CD4-positive, alpha-beta T cell (primary cell): ENCODE measurements at regions not wholly inside any gene's neighbourhood (a gene's known extent, or its start where the extent isn't known, plus 50 kb on each side); places are given as distances from the start of the nearest gene placed in this dataset.

Experiments used
- ATAC-seq: fragments of 200-7000 bp; cut with Tn5 transposase; one replicate; pipeline ENCODE4 v1.10.0; 2022; ENCODE audit warnings: mild to moderate bottlenecking; ENCODE audit not compliant: poor library complexity
- CTCF ChIA-PET: fragments of 350-600 bp; sonication (Branson Sonifier 250); formaldehyde crosslinking; loops from one replicate; lab custom pipeline; 2021; ENCODE audit warnings: antibody characterized with exemption, inconsistent platforms; lab: Charles Lee
- POLR2A ChIA-PET: fragments of 350-600 bp; sonication (Branson Sonifier 250); formaldehyde crosslinking; loops from one replicate; lab custom pipeline; 2021; ENCODE audit warnings: antibody characterized with exemption, inconsistent platforms; lab: Charles Lee
- DNase-seq, 14 experiments: peaks; one replicate each; pipeline ENCODE4 v3.0.0-alpha.2; 2013 to 2020; ENCODE audit warnings: mixed read lengths in 2 of 14
- H3K27ac ChIP-seq, 2 donors: one replicate each; pipeline versions ENCODE4 v1.5.1 to v1.7.0; 2013; ENCODE audit warnings: low read length in 2 of 2, low read depth in 1 of 2, mild to moderate bottlenecking in 1 of 2
- H3K27me3 ChIP-seq, 2 experiments: 1 replicate in 1 of 2; 2 replicates in 1 of 2; pipeline versions ENCODE4 v1.6.1 to v1.7.0; 2013; ENCODE audit warnings: low read length in 2 of 2, control low read depth in 1 of 2, mild to moderate bottlenecking in 1 of 2, moderate library complexity in 1 of 2; ENCODE audit not compliant: insufficient read depth in 2 of 2, control insufficient read depth in 1 of 2
- H3K36me3 ChIP-seq: one replicate; pipeline ENCODE4 v1.6.1; 2013; ENCODE audit warnings: low read length, control low read depth; ENCODE audit not compliant: insufficient read depth
- H3K4me1 ChIP-seq: one replicate; pipeline ENCODE4 v1.6.1; 2013; ENCODE audit warnings: low read length, control low read depth; ENCODE audit not compliant: insufficient read depth
- H3K4me3 ChIP-seq: one replicate; pipeline ENCODE4 v1.5.1; 2013; ENCODE audit warnings: mild to moderate bottlenecking, low read length, moderate library complexity
- H3K9me3 ChIP-seq, 2 experiments: 1 replicate in 1 of 2; 2 replicates in 1 of 2; pipeline versions ENCODE4 v1.6.1 to v1.7.0; 2013; ENCODE audit warnings: low read length in 2 of 2, mild to moderate bottlenecking in 2 of 2, control low read depth in 1 of 2, moderate library complexity in 1 of 2; ENCODE audit not compliant: control insufficient read depth in 1 of 2, insufficient read depth in 1 of 2
- H3K27ac Mint-ChIP-seq: one replicate; pipeline ENCODE4 v1.8.0; 2020; ENCODE audit warnings: mixed read lengths
- H3K27me3 Mint-ChIP-seq: one replicate; pipeline ENCODE4 v1.8.0; 2021; ENCODE audit warnings: mixed read lengths
- H3K36me3 Mint-ChIP-seq: one replicate; pipeline ENCODE4 v1.8.0; 2021; ENCODE audit warnings: low read depth, mixed read lengths
- H3K4me1 Mint-ChIP-seq: one replicate; pipeline ENCODE4 v1.8.0; 2021; ENCODE audit warnings: low read depth, mixed read lengths
- H3K4me3 Mint-ChIP-seq: one replicate; pipeline ENCODE4 v1.8.0; 2020; ENCODE audit warnings: mild to moderate bottlenecking, mixed read lengths
- H3K9me3 Mint-ChIP-seq: one replicate; pipeline ENCODE4 v1.8.0; 2020; ENCODE audit warnings: mixed read lengths
- intact Hi-C, 2 experiments: fragments of 100-400 bp; cut with DNase I in 1 of 2; cut with micrococcal nuclease in 1 of 2; formaldehyde crosslinking; loops; one replicate each; pipeline versions ENCODE4 v1.15.1 to v1.9.0; 2023 to 2025; cut with DNase I, micrococcal nuclease
- TF ChIP-seq, protein P1 (sequence below): fragments of 200-600 bp; IDR thresholded peaks from one replicate; pipeline ENCODE4 v1.8.0; 2022; ENCODE audit warnings: antibody characterized with exemption, mild to moderate bottlenecking

DNA sequence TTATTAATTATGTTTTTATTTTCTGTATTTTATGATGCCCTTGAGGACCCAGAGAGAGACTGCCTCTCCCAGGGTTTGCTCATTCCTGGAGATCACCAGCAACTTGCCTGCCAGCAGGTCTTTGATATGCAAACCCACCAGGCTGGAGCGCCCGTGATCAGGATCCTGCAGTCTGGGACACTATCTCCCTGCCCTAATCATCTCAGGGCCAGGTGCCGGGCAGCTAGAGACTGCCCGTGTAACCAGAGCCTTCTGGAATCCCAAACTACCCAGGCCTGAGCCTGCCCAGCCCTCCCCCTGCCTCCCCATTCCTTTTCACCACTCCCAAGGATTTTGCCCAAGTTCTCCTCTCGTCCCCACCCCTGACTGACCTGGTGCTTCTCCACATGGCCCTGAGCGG, 52.2 kb upstream of the B3GAT1 start:
- H3K4me1 Mint-ChIP-seq: no peaks in the 10 kb centered on the region
- H3K9me3 ChIP-seq: peaks cover 0 to 18% of the 10 kb centered on the region in 2 experiments
- no peaks in the 10 kb centered on the region for H3K36me3 Mint-ChIP-seq
- POLR2A ChIA-PET: no interaction called here
- no peak overlapping the region for H3K27ac ChIP-seq
- TF ChIP-seq, protein P1, sequence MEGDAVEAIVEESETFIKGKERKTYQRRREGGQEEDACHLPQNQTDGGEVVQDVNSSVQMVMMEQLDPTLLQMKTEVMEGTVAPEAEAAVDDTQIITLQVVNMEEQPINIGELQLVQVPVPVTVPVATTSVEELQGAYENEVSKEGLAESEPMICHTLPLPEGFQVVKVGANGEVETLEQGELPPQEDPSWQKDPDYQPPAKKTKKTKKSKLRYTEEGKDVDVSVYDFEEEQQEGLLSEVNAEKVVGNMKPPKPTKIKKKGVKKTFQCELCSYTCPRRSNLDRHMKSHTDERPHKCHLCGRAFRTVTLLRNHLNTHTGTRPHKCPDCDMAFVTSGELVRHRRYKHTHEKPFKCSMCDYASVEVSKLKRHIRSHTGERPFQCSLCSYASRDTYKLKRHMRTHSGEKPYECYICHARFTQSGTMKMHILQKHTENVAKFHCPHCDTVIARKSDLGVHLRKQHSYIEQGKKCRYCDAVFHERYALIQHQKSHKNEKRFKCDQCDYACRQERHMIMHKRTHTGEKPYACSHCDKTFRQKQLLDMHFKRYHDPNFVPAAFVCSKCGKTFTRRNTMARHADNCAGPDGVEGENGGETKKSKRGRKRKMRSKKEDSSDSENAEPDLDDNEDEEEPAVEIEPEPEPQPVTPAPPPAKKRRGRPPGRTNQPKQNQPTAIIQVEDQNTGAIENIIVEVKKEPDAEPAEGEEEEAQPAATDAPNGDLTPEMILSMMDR: no peak
- no peak overlapping the region for H3K4me3 Mint-ChIP-seq
- DNase-seq: no peak
- ATAC-seq: no peak
- intact Hi-C loops: no loop called here
- peaks cover 24 to 27% of the 10 kb centered on the region in 2 experiments for H3K27me3 ChIP-seq
- no peak overlapping the region for H3K4me3 ChIP-seq
- CTCF ChIA-PET: no interaction called here
- no peaks in the 10 kb centered on the region for H3K36me3 ChIP-seq
- H3K27ac Mint-ChIP-seq: no peak overlapping the region
- H3K27me3 Mint-ChIP-seq: peaks cover 51% of the 10 kb centered on the region
- H3K4me1 ChIP-seq: no peaks in the 10 kb centered on the region
- H3K9me3 Mint-ChIP-seq: peaks cover 2% of the 10 kb centered on the region

DNA sequence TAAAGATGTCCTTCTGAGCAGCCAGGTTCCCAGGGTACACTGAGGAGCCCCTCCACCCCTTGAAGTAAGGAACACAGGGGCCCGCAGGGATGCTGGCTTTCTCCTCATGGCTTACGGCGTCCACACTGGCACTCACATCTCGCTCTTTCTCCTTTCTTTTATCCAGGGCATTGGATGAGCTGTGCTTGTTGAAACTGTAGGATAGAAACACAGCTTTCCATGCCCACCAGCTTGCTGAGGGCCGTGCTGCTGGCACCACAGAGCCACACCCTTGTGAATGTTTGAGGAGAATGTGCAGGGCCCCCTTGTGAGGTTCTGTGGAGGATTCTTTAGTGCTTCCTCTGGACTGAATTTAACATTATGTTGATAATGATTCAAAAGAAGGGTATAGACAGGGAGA, 51.7 kb upstream of the B3GAT1 start:
- Mint-ChIP-seq H3K27me3 (peaks cover 49% of the 10 kb centered on the region), H3K4me3 (no peak overlapping the region), H3K4me1 (no peaks in the 10 kb centered on the region), H3K36me3 (no peaks in the 10 kb centered on the region), H3K27ac (no peak overlapping the region), H3K9me3 (peaks cover 3% of the 10 kb centered on the region)
- no peaks in the 10 kb centered on the region for H3K4me1 ChIP-seq
- intact Hi-C loops: no loop called here
- ATAC-seq (no peak), DNase-seq (no peak)
- peaks cover 0 to 22% of the 10 kb centered on the region in 2 experiments for H3K9me3 ChIP-seq
- H3K4me3 ChIP-seq: no peak overlapping the region
- POLR2A ChIA-PET: no interaction called here
- H3K27me3 ChIP-seq: peaks cover 24 to 27% of the 10 kb centered on the region in 2 experiments
- TF ChIP-seq, protein P1: no peak
- no peaks in the 10 kb centered on the region for H3K36me3 ChIP-seq
- H3K27ac ChIP-seq: no peak overlapping the region
- CTCF ChIA-PET: no interaction called here
